ENCODE measurements at regions not wholly inside any gene's neighbourhood (a gene's known extent, or its start where the extent isn't known, plus 50 kb on each side); places are given as distances from the start of the nearest gene placed in this dataset.
"Not testable (repeated sequence)": the region's sequence is repeated elsewhere in the genome, so short reads cannot be mapped to it uniquely, and the experiment has no call there.

DNA sequence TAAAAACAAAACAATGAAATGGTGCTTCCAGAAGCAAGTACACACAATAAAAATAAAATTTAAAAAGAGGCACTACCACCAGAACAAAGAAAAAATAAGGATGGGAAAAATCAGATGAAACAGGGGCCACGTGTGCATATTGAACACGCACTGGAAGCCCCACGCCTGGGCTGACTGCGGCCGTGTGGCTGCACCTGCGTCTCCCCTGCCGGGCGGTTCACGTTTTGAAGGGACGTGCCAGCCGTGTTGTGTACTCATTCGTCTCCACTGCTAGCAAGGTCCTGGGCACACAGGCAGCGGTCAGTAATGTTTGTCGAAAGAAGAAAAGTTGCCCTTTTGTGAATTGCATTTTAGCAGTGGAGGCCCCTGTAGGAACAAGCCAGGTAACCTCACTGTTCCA lies 255.9 kb upstream of the RNF32 start:
- DNase-seq = no peak

DNA sequence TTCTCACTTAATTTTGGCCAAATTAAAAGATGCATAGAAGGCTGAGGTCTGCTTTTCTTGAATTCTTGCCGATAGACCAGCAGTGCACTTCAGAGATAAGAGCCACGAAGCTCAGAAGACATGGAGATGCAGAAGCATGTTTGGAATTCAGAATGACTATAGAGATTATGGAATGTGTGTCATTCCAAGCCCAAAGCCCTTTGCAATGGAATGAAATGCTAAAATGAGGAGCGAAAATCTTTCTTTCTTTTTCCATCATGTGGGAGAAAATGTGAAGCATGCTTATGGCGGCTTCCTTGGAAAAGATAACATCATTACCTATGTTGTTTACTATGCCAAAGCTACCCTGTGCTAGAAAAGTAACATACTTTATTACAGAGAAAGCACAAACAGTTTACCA lies 257.0 kb upstream of the RNF32 start:
- no peak for DNase-seq

DNA sequence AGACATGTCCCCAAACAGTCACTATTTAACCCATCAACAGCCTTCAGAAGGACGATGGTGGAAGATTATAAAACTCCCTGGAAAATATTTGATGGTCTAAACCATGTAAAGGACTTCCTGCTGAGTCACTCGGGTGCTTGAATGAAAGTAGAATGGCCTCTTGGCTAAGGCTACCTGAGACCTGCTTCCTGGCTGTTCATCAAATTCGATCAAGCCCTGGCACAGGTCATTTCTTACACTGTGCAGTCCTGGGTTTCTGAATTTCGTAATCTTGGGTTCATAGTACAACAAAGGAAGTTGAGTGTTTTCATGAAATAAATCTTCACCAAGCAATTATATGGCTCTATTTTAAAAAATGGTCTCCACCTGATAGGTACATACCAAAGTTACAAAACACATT lies 260.3 kb upstream of the RNF32 start:
- no peak for DNase-seq

DNA sequence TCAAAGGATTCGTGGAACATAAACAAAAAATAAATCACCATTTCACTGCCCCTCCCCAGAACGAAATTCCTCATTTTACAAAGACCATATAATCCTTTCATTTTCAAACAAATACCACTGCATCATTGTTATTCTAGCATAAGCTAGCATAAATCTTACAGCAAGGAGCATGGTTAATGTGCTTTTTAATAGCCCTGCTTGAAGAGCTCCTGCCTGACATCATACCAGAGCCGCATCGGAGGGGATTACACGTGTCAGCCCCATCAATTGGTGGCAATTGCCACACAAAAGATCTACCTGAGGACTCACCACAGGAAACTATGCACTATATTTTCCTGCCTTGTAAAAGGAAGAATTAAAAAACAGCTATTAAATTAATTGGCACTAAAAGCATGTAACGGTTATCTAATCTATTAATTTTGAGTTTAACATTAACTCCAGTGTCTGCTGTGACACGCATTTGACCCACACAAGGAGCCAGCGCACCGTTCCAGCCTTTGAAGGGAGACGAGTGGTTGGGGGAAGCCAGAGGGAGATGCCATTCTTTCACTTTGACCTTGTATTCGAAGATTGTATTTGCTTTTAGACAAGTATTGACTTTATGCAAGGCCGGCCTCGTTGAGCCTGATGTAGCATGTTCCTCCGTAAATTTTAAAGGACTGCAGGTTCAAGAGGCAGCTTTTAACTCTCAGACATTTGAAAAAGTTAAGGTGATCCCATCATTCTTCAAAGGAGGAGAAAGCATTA lies 261.1 kb upstream of the RNF32 start:
- DNase-seq = no peak

DNA sequence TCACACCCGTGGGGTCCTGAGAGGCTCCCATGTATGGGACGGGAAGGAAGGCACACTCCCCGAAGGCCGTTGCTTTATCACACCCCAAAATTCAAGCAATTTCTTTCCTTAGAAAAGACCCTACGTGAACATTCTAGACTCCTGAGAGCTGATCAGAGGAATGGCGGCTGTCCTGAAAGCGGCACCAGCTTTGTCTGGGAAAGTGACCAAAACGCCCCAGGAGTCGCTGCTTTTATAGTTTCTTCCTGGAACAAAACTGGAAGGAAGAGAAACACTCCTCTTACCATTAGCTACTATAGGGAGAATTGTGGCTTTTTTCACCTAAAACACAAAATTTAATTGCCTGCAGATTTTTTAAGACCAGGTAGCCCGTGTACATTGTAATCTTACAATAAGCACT lies 261.8 kb upstream of the RNF32 start:
- DNase-seq = no peak

DNA sequence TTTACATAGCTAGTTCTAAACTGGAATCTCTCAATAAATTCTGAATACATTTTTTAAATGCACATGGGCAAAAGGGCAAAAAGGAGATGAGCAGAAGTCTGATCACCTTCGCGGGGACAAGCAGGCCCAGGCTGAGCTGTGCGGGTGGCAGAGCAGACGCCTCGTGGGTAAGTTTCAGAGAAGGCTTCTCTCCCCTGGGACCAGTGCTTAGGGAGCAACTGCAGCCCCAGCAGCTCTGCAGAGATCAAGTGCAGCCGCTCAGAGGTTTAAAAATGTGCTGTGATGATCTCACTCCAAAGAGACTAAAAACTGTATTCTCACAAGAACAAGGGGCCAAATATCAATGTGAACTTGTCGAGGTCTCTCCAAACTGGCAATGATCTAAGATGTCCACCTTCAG lies 264.3 kb upstream of the RNF32 start:
- DNase-seq = no peak

DNA sequence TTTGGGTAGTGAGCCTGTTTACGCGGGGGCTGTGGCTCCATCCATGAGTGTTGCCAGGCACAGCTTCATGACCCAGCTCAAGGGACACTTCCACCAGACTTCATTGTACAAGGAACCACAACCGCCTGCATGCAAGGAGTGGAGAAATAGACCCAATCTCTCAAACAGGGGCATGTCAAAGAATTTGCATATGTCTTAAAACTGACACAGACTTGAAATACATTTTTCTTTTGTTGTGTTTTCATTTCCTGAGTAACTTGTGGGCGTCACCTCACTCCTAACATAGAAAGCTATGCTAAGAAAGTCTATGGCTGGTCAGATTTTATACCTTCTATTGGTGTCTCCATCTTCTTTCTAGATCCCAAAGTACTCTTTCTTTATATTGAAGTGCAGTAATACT lies 266.2 kb upstream of the RNF32 start:
- no peak for DNase-seq

DNA sequence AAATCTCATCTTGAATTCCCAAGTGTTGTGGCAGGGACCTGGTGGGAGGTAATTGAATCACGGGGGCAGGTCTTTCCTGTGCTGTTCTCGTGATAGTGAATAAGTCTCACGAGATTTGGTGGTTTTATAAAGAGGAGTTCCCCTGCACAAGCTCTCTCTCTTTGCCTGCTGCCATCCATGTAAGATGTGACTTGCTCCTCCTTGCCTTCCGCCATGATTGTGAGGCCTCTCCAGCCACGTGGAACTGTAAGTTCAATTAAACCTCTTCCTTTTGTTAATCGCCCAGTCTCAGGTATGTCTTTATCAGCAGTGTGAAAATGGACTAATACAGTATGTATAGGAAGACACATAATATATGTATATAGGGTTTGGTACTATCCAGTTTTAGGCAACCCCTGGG lies 270.6 kb upstream of the RNF32 start:
- DNase-seq = not testable (repeated sequence)

DNA sequence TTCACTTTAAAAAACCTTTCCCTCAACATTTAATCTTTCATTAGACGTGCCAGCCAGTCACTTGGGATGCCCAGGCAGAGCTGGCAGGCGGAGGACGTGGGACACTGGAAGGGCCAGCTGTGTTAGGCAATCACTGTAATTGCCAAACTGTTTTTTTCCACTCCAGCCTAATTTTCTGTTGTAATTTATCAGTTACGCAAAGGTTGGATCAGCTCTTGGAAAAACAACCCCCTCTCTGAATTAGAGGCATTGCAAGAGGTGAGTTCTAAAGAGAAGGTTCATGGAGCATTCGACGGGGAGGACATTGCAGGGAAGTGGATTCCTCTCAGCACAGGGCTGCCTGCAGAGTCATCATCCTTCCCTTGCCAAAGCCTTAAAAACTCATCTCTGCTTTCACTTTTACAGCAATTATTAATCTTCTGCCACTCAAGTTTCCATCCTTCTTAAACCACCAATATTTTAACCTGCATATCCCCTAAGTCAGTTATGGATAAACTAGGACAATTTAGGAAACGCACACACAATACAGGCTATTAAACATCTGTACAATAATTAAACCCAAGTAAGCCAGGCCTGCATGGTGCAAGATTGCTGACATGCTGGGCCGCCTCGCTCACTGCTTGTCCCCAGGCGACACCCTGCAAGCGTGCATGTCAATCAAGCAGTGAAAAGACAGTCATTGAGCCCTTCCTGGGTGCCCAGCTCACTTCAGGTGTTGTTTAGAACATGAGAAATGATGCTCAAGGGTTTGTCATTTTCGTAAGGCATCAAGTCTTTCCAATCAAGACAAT lies 272.3 kb upstream of the RNF32 start:
- no peak for DNase-seq

DNA sequence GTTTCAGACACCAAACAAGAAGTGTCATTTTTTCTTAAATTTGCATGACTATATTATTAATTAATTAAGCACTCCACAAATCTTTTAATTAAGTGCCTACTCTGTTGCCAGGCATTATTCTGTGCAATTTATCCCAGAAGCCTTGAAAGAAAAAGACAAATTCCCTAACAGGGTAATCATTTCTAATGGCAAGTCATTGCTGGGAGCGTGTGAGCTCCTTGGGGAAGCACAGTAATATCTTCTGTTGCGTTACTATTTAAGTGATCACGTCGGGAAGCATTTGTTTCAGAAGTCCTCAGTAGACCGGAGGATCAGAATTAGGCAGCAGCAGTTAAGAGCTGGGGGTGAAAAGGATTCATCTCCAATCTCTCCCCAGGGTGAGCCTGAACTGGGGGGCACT lies 276.8 kb upstream of the RNF32 start:
- DNase-seq = no peak

DNA sequence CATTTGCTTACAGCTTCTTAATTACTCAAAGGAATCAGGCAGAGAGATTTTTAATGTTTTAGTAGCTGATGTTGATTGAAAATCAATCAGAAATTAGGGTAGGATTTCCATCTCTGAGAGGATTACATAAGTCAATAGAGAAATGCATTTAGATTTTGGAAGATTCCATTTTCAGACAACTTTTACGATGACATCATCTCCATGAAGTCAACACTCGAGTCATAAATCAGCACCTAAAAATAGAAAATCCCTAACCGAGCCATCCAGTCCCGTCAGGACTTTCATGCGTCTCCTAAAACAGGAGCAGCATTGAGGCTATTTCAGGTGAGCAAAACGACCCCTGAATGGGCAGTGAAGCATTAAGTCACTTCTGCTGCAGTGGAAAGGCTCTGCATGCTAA lies 279.7 kb upstream of the RNF32 start:
- DNase-seq = no peak

DNA sequence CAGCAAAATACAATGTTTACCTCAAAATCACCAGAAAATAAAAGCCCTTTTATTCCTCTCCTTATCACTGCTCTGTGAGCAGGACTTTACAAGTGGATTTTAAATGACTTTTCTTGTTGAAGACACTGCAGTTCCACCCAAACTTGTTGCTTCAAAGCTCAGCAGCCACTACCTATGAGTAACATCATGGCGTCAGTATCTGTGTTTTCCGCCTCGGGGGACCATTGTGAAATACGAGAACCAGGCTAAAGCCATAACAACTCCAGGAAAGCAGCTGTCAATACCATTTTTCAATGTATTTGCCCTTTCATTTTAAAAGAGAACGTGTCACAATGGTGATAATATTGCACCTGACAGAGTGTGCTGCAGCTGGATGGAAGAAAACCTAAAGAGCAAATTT lies 284.0 kb upstream of the RNF32 start:
- no peak for DNase-seq

DNA sequence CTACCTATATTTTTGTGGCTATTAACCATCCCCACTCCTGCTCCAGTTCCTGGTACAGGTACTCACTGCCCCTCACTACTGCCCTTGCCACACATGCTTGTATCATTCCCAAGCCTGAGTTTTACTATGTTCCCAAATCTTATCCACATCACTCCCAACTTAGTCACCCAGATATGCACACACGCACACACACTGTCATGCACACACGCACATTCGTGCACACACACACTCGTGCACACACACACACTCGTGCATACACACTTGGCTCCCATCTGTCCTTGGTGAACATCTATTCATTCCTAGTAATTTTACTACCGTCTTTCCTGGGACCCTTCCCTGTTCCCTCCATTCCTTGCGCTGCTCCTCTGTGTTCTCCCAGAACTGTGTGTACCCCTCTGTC lies 287.2 kb upstream of the RNF32 start:
- DNase-seq = no peak

DNA sequence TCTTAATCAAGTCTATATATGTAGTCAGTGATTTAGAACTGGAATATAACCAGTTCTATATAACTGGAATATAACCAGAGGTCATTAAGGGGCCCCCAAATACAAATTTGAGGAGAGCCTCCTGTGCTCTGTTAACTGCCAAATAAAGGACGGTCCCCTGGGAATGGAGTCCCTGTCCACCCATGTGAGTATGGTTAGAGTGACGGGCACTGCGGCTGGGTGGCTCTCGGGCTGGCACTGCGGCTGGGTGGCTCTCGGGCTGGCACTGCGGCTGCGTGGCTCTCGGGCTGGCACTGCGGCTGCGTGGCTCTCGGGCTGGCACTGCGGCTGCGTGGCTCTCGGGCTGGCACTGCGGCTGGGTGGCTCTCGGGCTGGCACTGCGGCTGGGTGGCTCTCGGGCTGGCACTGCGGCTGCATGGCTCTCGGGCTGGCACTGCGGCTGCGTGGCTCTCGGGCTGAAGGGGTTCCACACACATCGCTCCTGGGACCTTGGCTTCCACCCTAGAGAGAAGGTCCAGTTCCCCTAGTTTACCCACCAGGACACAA lies 292.8 kb upstream of the RNF32 start:
- not testable (repeated sequence) for DNase-seq

DNA sequence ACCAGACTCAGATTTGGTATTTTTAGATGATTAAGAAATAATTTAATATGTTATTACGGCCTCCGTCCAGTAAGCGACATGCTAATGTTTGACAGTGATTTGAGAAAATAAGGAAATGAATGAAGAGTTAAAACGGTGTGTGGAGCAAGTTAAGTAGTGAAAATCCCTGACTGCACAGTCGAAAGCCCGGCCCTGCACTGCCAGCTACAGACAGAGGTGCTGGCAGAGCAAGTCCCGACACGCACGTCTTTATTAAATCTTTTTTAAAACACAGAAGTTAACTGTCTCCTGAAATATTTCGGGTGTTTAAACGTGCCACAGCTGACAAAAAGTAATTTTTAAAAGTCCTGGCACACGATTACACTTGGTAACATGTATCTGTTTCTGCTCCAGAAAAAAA lies 293.4 kb upstream of the RNF32 start:
- DNase-seq = no peak

DNA sequence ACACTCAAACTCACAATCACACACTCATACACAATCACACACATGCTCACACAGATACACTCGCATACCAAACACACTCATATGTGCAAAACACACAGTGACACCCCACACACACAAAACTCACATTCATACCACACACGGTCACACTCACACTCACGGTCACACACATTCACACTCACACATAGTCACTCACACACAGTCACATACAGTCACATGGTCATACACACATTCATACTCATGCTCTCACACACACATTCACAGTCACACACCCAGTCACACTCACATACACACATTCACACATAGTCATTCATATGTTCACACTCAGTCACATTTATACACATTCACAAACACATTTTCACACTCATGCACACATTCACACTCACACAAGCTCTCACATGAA lies 296.0 kb upstream of the RNF32 start:
- DNase-seq = no peak

DNA sequence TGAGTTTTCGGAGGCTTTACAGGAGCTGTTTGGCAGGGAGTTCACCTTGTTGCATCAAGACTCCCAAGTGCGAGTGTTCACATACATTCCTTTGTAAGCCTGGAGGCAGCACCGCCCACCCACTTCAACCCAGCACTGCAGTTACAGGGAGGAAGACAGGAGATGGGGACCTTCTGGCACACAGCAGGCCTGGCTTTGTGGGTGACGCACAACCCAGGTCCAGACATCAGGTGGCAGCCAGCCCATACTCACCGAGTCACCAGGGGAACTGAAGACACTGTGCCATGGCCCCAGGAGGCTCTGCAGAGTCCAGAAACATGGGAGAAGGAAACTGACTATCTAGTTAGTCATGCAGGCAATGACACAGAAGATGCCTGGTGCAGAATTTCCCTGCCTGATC lies 305.9 kb upstream of the RNF32 start:
- no peak for DNase-seq

DNA sequence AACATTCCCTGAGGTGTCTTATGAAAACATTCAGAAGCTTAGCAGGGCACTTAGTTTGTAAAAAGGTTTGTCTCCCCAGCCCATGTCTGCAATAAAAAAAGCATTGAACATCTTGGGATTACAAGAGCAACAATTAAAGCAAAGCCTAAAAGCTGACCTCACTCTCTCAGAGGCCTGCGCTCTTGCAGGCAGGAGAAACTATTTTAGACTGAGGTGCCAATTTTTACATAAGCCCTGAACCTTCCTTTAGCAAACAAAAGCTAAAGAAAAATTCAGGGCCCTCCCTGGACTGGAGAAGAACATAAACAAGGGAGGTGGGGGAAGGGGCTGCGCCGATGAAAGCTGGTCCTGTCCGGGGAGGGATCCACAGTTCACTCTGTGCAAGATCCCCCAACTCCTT lies 312.7 kb upstream of the RNF32 start:
- DNase-seq = no peak

DNA sequence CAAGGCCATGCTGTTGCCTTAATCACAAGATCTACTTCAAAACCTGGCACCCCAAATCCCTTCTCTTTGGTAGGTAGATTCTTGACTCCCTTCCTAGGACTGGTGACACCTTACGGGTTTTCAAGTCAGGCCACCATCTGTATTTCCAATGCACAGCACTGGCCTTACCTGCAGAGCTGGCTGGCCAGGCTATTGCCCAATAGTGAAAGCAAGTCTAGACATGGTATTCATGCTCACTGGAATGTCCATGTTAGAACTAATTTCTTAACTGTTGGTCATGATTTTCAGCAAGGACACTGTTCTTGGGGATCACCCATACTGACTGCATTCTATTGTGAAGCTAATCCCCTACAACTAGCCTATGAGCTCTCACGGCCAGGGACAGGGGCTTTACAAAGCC lies 313.1 kb upstream of the RNF32 start:
- DNase-seq = no peak

DNA sequence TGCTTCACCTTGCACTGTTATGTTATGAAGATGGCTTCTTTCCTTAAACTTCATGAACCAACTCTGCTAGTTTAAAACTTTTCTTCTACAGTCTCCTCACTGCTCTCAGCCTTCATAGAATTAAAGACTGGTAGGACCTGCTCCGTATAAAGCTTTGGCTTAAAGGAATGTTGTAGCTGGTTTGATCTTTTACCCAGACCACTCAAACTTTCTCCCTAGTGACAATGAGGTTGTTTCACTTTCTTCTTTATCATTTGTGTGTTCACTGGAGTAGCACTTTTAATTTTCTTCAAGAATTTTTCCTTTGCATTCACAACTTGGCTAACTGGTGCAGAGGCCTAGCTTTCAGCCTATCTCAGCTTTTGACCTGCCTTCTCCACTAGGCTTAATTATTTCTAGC lies 316.4 kb upstream of the RNF32 start:
- no peak for DNase-seq

DNA sequence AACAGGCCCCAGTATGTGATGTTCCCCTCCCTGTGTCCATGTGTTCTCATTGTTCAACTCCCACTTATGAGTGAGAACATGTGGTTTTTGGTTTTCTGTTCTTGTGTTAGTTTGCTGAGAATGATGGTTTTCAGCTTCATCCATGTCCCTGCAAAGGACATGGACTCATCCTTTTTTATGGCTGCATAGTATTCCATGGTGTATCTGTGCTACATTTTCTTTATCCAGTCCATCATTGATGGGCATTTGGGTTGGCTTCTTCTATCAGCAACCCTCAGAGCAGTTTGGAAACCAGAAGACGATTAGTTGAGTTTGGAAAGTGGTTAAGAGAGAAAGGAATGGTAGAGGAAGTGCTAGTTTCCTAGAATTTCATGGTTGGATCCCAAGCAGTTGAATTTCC lies 319.1 kb upstream of the RNF32 start:
- DNase-seq = not testable (repeated sequence)

DNA sequence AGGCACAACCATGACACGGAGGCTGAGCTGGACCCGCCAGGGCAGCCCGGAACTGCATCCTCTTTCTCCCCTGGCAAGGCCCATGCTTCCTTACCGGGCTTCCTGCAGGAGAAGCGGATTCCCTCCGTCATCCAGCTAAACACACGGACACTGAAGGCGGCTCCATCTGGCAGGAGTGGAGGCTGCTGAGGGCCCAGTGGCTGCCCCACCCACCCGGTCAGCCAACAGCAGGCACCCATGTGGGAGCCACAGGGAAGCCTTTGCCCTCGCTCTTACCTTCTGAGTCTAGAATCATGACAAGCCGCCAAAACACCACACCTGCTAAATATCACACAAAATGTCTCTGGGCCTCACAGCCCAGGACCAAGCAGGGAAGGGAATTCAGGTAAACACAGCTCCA lies 321.6 kb upstream of the RNF32 start:
- no peak for DNase-seq

DNA sequence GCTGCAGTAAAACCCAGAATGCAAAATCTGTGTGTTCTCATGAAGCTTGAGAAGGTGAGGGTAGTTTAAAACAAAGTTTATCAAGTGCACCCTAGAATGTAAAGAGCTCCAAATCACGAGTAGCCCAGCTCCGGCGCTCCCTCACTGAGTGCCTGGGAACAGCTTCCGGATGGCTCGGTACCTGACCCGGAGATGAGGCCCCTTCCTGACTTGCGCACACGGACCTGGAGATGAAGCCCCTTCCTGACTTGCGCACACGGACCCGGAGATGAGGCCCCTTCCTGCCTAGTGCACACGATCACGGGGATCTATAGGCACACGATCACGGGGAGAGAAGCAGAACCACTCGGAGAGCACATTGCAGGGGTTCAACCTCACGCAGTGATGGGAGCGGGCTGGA lies 322.1 kb upstream of the RNF32 start:
- DNase-seq = no peak

Measured in muscle of arm (tissue), 1 donor.